DOHH2 (cell line): ENCODE measurements at regions not wholly inside any gene's neighbourhood (a gene's known extent, or its start where the extent isn't known, plus 50 kb on each side); places are given as distances from the start of the nearest gene placed in this dataset.

Source experiments
- CTCF ChIP-seq: fragments of 200-600 bp; sonication (generic); IDR thresholded peaks from one replicate; pipeline ENCODE4 v1.5.1; 2014; ENCODE audit warnings: antibody characterized with exemption, mild to moderate bottlenecking, low read depth, low read length; ENCODE audit not compliant: poor library complexity, severe bottlenecking
- EZH2phosphoT487 ChIP-seq: fragments of 200-600 bp; sonication (generic); IDR thresholded peaks from 2 replicates; pipeline ENCODE4 v1.6.1; 2017; ENCODE audit warnings: borderline replicate concordance, mild to moderate bottlenecking, antibody characterized with exemption, low read length, moderate library complexity, mixed read lengths

GRCh38 chr5:145500710-145501109, 334.4 kb downstream of the PRELID2 start:
- no peak for TF ChIP-seq CTCF
- TF ChIP-seq EZH2phosphoT487: no peak
